DOHH2 (cell line): ENCODE measurements at regions not wholly inside any gene's neighbourhood (a gene's known extent, or its start where the extent isn't known, plus 50 kb on each side); places are given as distances from the start of the nearest gene placed in this dataset.

ENCODE experiments used
- H3F3A ChIP-seq: fragments of 200-600 bp; sonication (generic), shearing (Covaris generic); 2 replicates; pipeline ENCODE4 v1.6.0; 2016; ENCODE audit warnings: antibody characterized with exemption, mild to moderate bottlenecking; ENCODE audit not compliant: control insufficient read depth, insufficient read depth
- H3K27ac ChIP-seq: fragments of 200-600 bp; sonication (generic); 2 replicates; pipeline ENCODE4 v1.5.1; 2014; ENCODE audit warnings: low read depth, mild to moderate bottlenecking, low read length, moderate library complexity
- H3K27me3 ChIP-seq: fragments of 200-600 bp; sonication (generic); 2 replicates; pipeline ENCODE4 v1.6.1; 2014; ENCODE audit warnings: mild to moderate bottlenecking, low read length, mixed read lengths; ENCODE audit not compliant: control insufficient read depth
- H3K36me3 ChIP-seq: fragments of 200-600 bp; sonication (generic); 2 replicates; pipeline ENCODE4 v1.6.1; 2014; ENCODE audit warnings: mild to moderate bottlenecking, low read length, moderate library complexity, mixed read lengths; ENCODE audit not compliant: control insufficient read depth
- H3K4me1 ChIP-seq: fragments of 200-600 bp; sonication (generic); 2 replicates; pipeline ENCODE4 v1.6.1; 2014; ENCODE audit warnings: mild to moderate bottlenecking, low read length, mixed read lengths; ENCODE audit not compliant: control insufficient read depth
- H3K4me2 ChIP-seq: fragments of 200-600 bp; sonication (generic); 2 replicates; pipeline ENCODE4 v1.6.0; 2014; ENCODE audit warnings: mild to moderate bottlenecking, low read length, moderate library complexity
- H3K4me3 ChIP-seq: fragments of 200-600 bp; sonication (generic); 2 replicates; pipeline ENCODE4 v1.5.1; 2014; ENCODE audit warnings: mild to moderate bottlenecking, low read length, mixed read lengths
- H3K79me2 ChIP-seq: fragments of 200-600 bp; sonication (generic); 2 replicates; pipeline ENCODE4 v1.6.1; 2014; ENCODE audit warnings: mild to moderate bottlenecking, low read length, mixed read lengths; ENCODE audit not compliant: control insufficient read depth
- H3K9me2 ChIP-seq: fragments of 200-600 bp; sonication (generic); replicated peaks from 2 replicates; pipeline ENCODE4 v1.6.1; 2014; ENCODE audit warnings: mild to moderate bottlenecking, low read length, mixed read lengths; ENCODE audit not compliant: control insufficient read depth
- H3K9me3 ChIP-seq: fragments of 200-600 bp; sonication (generic); 2 replicates; pipeline ENCODE4 v1.6.1; 2014; ENCODE audit warnings: antibody characterized with exemption, low read length, mixed read lengths; ENCODE audit not compliant: control insufficient read depth, insufficient read depth
- H4K20me1 ChIP-seq: fragments of 200-600 bp; sonication (generic); 2 replicates; pipeline ENCODE4 v1.6.0; 2014; ENCODE audit warnings: low read depth, mild to moderate bottlenecking, antibody characterized with exemption, low read length, moderate library complexity; ENCODE audit not compliant: control insufficient read depth, insufficient read depth
- CTCF ChIP-seq: fragments of 200-600 bp; sonication (generic); IDR thresholded peaks from one replicate; pipeline ENCODE4 v1.5.1; 2014; ENCODE audit warnings: antibody characterized with exemption, mild to moderate bottlenecking, low read depth, low read length; ENCODE audit not compliant: poor library complexity, severe bottlenecking
- EZH2phosphoT487 ChIP-seq: fragments of 200-600 bp; sonication (generic); IDR thresholded peaks from 2 replicates; pipeline ENCODE4 v1.6.1; 2017; ENCODE audit warnings: borderline replicate concordance, mild to moderate bottlenecking, antibody characterized with exemption, low read length, moderate library complexity, mixed read lengths

GRCh38 chr3:165434516-165434915 lies 238.3 kb upstream of the SLITRK3 start:
- no peak overlapping the region for H3K4me2 ChIP-seq
- H4K20me1 ChIP-seq, result no peaks in the 10 kb centered on the region
- H3K9me2 ChIP-seq, result no peaks in the 10 kb centered on the region
- H3K36me3 ChIP-seq, result no peaks in the 10 kb centered on the region
- no peak overlapping the region for H3K27ac ChIP-seq
- H3K79me2 ChIP-seq, result no peaks in the 10 kb centered on the region
- H3K4me1 ChIP-seq, result no peaks in the 10 kb centered on the region
- H3K9me3 ChIP-seq, result no peaks in the 10 kb centered on the region
- no peaks in the 10 kb centered on the region for H3F3A ChIP-seq
- H3K27me3 ChIP-seq, result no peaks in the 10 kb centered on the region
- H3K4me3 ChIP-seq, result no peak overlapping the region
- TF ChIP-seq EZH2phosphoT487 (no peak), CTCF (no peak)

- H3K27ac ChIP-seq, result no peak overlapping the region
- H3K4me3 ChIP-seq, result no peak overlapping the region
- no peaks in the 10 kb centered on the region for H3K9me2 ChIP-seq
- H3K9me3 ChIP-seq, result no peaks in the 10 kb centered on the region
- no peaks in the 10 kb centered on the region for H3F3A ChIP-seq
- no peak overlapping the region for H3K4me2 ChIP-seq
- no peak for TF ChIP-seq EZH2phosphoT487
- TF ChIP-seq CTCF, result no peak
- no peaks in the 10 kb centered on the region for H3K79me2 ChIP-seq
- H3K4me1 ChIP-seq, result no peaks in the 10 kb centered on the region
- no peaks in the 10 kb centered on the region for H3K36me3 ChIP-seq
- H4K20me1 ChIP-seq, result no peaks in the 10 kb centered on the region
- H3K27me3 ChIP-seq, result no peaks in the 10 kb centered on the region
Measured at GRCh38 chr3:165406425-165406824, 210.2 kb upstream of the SLITRK3 start.

DNA sequence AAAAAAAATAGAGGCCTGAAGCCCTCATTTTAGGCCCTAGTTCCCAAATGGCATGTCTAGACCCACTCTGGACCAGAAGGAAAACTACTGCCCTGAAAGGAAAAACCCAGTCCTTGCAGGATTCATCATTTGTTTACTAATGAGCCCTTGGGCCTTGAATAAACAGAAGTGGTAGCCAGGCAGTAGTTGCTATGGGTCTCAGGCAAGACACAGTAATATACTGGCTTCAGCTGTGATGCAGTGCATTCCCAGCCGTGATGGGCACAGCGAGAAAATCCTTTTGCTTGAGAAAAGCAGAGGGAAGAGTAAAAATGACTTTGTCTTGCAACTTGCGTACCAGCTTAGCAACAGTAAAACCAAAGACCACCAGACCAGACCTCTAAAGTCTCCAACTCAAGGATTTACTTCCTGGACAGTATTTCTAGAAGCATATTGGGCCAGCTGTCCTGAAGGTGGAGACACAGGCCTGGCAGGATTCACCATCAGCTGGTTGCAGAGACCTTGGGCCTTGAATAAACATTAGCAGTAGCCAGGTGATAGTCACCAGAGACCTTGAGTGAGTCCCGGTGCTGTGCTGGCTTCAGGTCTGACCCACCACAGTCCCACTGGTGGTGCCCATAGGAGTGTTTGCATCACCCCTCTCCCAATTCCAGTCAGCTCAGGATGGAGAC lies 208.3 kb upstream of the SLITRK3 start:
- no peak overlapping the region for H3K27ac ChIP-seq
- H3K4me1 ChIP-seq, result no peaks in the 10 kb centered on the region
- H3K79me2 ChIP-seq, result no peaks in the 10 kb centered on the region
- H3K4me2 ChIP-seq, result no peak overlapping the region
- no peaks in the 10 kb centered on the region for H3K9me2 ChIP-seq
- no peaks in the 10 kb centered on the region for H4K20me1 ChIP-seq
- no peak overlapping the region for H3K4me3 ChIP-seq
- no peaks in the 10 kb centered on the region for H3K27me3 ChIP-seq
- TF ChIP-seq EZH2phosphoT487 (no peak), CTCF (no peak)
- H3K9me3 ChIP-seq, result no peaks in the 10 kb centered on the region
- no peaks in the 10 kb centered on the region for H3K36me3 ChIP-seq
- H3F3A ChIP-seq, result no peaks in the 10 kb centered on the region
